Stimulated activated naive CD8-positive, alpha-beta T cell treated with anti-CD3 and anti-CD28 coated beads, Interleukin-15, Interleukin-2, amounts not matched to agents 100 U/mL and 50 U/mL, for 24 hours (primary cell): ENCODE measurements at regions not wholly inside any gene's neighbourhood (a gene's known extent, or its start where the extent isn't known, plus 50 kb on each side); places are given as distances from the start of the nearest gene placed in this dataset.

Source experiments
- ATAC-seq: fragments of 150-1000 bp; cut with Tn5 transposase; one replicate; pipeline ENCODE4 v1.10.0; 2021
- DNase-seq: peaks from one replicate; pipeline ENCODE4 v3.0.0; 2021

- no peak for ATAC-seq
- DNase-seq: no peak
Observed at GRCh38 chr15:29208836-29209235, 60.8 kb downstream of the NSMCE3 start.

DNA sequence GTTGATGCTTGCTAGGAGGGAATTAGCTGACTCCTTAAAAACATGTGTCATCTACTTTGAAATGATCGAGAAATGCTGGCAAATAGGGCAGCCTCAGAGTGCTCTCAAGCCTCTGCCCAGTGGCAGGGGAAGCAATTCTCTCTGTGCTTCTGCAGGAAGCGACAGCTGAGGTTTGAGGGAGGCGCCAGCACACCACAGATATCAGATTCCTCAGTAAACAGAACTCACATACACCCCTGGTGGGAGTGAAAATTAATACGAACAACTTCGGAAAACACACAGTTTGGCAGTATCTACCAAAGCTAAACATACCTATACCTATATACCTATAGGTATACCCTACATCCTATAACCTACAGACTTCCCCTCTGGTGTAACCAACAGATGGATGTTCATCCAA is 61.3 kb downstream of the NSMCE3 start:
- no peak for ATAC-seq

GRCh38 chr15:29207758-29208108 is 61.9 kb downstream of the NSMCE3 start:
- no peak for ATAC-seq
- no peak for DNase-seq

More for the DNA sequence above, 61.3 kb downstream of the NSMCE3 start:
- DNase-seq: no peak

DNA sequence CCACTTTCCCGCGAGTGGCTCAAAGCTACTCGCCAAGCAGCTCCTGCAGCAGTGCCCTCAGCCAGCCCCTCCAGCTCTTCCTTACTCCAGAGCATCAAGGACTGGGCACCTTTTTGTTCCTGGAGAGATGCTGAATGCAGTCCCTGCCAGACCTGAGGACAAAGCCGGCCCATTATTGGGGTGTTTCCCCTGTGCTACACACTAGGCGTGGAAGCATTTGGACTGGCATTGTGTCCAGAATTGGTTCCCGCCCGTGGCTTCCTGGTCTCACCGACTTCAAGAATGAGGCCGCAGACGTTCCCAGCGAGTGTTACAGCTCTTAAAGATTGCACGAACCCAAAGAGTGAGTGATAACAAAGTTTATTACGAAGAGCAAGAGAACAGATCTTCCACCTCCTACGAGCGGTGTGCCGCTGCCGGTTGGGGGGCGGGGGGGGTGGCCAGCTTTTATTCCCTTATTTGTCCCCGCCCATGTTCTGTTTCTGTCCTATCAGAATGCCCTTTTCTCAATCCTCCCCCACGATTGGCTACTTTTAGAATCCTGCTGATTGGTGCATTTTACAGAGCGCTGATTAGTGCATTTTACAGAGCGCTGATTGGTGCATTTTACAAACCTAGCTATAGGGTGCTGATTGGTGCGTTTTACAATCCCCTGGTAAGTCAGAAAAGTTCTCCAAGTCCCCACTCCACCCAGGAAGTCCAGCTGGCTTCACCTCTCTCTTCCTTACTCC is 62.4 kb downstream of the NSMCE3 start:
- ATAC-seq (no peak), DNase-seq (no peak)

DNA sequence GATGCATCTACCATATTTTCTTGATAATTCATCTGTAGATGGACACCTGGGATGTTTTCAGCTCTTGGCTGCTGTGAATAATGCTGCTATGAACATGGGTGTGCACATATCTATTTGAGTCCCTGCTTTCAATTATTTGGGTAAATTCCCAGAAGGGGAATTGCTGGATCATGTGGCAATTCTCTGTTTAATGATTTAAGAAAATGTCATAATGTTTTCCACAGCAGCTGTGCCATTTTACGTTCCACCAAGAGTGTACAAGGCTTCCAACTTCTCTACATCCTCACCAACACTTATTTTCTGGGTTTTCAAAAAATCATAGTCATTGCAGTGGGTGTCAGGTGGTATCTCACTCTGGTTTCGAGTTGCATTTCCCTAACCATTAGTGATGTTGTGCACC is 64.4 kb downstream of the NSMCE3 start:
- ATAC-seq (no peak), DNase-seq (no peak)

DNA sequence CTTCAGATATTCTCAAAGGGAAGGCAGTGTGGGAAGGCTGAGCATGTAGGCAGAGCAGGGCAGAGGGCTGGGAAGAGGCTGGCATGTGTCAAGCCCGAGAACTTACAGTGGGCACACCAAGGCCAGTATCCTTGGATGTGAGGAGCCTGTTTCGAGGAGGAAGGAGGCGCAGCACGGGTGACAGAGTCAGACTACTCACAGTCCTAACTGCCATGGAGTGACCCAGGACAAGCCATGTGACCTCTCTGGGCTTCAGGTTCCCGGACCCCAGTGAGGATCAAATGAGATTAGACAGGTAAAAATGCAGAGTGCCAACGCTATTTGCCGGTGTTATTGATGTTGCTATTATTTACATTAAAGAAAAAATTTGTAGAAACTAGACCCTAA is 65.3 kb downstream of the NSMCE3 start:
- ATAC-seq (no peak), DNase-seq (no peak)

DNA sequence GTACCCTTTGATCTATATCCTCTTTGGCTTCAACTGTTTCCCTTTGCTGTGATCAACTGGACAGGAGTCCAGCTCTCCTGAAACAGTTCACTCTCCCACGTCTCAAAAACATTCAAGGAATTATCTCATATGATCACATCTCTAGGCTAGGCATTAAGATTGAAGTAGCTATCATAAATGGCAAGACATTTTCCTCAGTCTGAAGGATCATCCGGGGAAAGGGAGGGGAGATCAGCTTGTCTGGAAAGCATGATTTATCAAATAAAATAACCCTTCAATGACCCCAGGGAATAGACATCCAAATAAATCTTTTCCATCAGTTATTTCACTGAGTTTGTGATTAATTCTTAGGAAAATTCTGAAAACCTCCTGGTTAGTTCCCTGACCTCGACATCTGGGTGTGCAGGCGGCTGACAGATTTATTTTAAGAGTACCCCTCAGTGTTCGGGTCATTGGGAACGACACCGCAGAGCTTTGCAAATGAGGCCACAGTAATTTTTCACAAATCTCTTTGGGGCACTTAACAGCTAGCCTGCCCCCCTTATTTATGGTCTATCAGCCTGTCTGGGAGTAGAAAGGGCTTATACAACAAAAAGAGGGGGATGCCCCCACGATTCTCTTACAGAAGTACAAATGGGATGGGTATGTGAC is 65.8 kb downstream of the NSMCE3 start:
- ATAC-seq (no peak), DNase-seq (no peak)

GRCh38 chr15:29196722-29197121 is 72.9 kb downstream of the NSMCE3 start:
- ATAC-seq (no peak), DNase-seq (no peak)

DNA sequence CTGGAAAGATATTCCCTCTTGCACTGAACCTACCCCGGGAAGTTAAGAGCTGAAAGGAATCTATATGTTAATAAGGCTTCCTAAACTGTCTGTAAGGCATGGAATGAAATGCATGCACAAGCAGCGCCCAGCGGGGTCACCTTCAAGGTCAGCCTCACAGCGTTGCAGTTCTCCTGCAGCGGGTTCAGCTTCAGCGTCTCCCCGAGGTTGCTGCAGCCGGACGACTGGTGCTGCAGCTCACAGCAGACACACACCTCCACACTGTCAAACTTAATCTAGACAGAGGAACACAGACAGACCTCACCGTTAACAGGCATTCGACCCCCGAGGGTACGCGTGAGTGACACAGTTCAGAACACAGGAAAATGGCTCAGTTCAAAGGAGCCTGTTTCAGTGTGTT is 73.3 kb downstream of the NSMCE3 start:
- ATAC-seq (no peak), DNase-seq (no peak)

DNA sequence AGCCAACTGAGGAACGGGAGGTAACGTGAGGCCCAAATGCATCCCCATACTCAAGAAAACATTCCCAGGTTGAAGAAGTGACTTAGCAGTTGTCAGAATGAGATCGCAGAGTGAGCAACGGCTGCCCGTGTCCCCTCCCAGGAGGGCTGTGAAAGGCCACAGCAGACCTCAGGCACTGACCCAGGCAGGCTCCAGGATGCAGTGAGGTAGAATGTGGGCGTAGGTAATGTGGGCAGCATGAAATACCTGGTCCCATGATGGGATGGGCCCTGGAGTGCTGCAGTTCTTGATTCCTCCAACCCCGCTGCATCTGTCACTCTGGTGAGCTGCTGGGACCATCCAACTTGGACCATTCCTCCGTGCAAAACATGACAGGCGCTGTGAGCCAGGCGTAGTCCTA is 74.8 kb downstream of the NSMCE3 start:
- DNase-seq: no peak
- no peak for ATAC-seq

DNA sequence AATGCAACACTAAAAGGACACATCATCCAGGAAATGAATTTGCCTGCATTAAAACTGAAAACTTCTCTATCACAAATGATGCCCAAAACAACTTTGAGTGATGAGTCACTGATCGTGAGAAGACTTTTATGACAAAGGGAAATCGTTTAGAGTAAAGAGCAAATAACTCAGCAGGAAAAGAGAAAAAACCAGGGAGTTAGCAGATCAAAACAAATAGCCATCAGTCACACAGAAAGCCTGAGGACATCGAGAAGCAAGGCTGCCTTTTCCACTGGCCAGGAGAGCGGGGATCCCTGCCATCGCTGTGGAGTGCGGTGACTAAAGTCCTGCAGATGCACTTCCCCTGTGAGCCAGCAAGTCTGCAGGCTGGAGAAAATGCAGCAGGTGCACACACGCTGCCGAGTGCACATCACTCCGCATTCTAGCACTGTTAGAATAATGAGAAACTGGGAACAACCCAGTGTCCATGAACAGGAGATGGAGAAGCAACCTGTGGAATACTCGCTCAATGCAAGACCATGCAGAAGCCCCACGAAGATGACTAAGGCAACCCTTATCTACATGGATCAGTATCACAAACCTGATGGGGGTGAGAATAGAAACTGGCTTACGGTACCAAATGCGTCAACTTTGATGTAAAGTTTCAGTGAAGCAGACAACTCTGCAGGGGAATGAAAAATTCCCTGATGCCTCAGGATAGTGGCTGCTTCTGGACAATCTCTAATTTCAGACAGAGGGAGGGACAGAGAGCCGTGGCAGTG is 86.4 kb downstream of the NSMCE3 start:
- no peak for DNase-seq
- ATAC-seq: peak; percentile 70

DNA sequence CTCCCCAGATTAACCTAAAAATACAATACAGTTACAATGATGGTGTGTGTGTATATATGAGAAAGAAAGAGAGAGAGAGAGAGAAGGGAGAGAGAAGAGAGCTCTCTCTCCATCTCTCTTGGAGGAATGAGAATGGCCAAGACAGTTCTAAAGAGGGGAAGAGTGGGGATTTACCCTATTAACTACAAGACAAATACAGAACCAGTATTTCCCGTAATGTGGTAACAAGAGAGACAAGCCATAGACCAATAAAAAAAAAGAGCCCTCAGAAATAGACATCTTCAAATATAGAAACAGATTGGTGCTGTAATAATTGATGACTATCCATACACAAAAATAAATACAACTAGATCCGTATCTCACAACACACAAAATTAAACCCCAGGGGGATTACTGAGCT is 87.0 kb downstream of the NSMCE3 start:
- ATAC-seq (no peak), DNase-seq (no peak)

- no peak for ATAC-seq
- DNase-seq: no peak
Observed at GRCh38 chr15:29172742-29173725, 96.6 kb downstream of the NSMCE3 start.

GRCh38 chr15:29170521-29170920 is 99.1 kb downstream of the NSMCE3 start:
- ATAC-seq (no peak), DNase-seq (no peak)
